CD1c-positive myeloid dendritic cell (primary cell): ENCODE measurements at regions not wholly inside any gene's neighbourhood (a gene's known extent, or its start where the extent isn't known, plus 50 kb on each side); places are given as distances from the start of the nearest gene placed in this dataset.

Source experiments
- DNase-seq: peaks from one replicate; pipeline ENCODE4 v3.0.0-alpha.2; 2016; ENCODE audit errors: extremely low spot score

DNA sequence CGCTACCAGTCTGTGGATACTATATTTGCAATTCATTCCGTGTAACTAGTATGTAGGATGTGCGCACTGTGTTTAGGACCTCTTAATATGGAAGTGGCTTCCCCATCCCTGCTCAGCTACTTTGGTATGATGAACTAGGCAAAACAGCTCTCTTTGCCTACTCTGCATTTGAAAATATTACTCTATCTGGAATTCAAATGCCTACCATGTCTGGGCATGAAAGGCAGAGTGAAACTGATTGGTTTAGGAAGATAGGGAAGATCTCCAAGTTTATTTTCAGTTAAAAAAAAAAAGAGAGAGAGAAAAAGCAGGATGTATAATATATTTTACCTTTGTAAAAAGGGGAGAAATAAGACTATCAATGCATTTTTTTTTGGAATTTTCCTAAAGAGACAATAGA lies 74.1 kb upstream of the ELL2 start:
- no peak for DNase-seq

DNA sequence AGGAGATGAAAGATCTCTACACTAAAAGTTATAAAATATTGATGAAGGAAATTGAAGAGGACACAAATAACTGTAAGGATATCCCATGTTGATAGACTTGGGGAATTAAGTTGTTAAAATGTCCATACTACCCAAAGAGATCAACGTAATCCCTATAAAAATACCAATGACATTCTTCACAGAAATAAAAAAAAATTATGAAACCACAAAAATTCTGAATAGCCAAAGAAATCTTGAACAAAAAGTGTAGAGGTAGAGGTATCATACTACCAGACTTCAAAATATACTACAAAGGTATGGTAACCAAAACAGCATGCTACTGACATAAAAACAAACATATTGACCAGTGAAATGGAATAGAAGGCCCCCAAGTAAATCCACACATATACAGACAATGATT lies 71.5 kb upstream of the ELL2 start:
- no peak for DNase-seq

DNA sequence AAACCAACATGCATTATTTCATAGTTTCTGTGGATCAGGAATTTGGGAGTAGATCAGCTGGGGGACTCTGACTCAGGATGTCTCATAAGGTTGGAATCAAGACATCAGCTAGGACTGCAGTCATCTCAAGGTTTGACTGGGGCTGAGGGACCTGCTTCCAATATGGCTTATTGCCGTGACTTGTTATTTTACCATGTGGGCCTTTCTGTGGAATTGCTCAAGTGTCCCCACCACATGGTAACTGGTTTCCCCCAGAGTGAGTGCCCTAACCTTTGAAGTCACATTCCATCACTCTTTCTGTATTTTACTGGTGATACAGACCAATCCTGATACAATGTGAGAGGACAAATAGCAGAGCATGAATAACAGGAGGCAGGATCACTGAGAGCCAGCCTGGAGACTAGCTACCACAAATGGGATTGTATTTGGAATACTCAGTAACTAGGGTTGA lies 70.2 kb upstream of the ELL2 start:
- no peak for DNase-seq

DNA sequence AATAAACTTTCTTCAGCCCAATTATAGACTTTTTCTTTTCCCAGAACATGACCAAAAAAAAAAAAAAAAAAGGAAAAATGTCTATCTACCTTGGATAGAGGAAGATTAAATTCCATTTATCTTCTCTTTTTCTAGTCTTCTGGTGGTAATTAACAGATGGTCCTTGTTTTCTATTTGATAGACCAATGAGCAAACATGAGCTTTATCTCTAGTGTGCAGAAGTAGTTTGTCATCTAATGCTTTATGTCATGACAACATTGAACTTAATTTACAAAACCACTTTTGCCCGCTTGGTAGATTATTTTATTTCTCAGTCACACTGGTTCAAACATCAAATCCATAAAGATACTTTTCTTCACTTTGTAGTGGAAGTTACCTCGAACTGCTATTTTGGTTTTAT lies 69.5 kb upstream of the ELL2 start:
- DNase-seq: no peak

DNA sequence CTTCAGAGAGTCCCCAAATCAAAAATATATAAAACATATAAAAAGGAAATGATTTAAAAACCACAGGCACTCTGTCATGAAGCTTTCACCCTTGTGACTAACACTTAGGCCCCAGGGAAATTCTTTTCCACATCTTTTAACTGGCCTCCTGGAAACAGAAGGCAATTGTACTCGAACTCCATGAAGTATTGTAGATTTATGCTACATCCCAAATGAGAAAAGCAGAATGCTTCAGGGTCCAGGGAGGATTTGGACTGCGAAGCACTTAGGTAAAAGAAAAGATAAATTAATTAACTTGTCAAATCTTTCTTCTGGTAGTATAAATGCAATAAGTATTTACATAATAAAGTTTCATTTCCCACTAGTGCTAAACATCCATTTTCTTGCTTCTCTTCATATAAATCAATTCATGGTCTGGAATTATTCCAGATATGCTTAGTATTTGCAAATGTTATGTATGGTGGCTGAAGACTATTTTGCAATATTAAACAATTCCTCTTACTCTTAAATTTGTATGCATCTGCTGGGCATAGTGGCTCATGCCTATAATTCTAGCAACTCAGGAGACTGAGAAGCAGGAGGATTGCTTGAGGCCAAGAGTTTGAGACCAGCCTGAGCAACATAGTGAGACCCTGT lies 64.9 kb upstream of the ELL2 start:
- no peak for DNase-seq

DNA sequence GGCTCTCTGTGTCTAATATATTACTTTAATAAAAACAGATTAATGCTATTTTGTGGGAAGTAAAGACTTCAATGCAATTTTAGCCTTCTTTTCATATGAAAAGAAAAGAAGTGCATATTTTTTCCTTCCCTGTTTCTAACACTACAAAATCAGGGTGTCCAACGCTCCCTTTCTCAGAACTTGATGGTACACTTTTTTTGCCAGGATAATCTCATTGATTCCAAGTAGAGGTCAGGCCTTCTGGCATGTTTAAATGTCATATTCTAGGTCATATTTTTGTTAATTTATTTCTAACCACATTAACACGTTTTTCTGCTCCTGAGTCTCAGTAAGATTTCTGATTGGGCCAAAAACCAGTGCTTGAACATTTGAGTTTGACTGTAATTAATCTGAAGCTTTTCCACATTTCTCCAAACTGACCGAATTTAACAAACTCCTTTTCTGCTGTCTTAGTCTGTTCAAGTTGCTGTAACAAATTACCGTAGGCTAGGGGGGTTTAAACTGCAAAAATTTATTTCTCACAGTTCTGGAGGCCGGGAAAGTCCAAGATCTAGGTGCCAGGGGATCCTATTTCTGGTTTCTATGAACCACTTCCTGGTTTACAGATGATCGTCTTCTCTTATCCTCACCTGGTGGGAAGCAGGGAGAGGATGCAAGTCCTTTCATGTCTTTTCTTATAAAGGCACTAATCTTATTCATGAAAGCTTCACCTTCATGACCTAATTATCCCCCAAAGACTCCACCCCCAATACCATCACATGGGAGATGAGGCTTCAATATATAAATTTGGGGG lies 63.2 kb upstream of the ELL2 start:
- no peak for DNase-seq

DNA sequence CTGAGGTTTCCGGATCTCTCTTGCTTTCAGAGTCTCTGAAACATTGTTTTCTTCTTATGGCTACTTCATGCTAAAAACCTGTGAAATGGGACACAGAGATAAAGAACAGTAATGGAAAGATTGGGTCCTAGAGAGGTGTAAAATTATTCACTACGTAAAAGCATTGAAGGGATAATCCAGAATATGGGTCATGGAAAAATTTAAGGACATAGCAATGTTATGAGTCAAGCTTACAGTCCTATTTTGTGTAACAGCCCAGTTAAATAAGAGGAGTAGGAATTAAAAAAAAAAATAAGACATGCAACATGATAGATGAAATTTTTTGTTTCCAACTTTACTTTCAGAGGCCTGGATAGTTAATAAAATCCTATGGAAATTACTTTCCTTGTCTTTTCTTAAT lies 61.9 kb upstream of the ELL2 start:
- no peak for DNase-seq

DNA sequence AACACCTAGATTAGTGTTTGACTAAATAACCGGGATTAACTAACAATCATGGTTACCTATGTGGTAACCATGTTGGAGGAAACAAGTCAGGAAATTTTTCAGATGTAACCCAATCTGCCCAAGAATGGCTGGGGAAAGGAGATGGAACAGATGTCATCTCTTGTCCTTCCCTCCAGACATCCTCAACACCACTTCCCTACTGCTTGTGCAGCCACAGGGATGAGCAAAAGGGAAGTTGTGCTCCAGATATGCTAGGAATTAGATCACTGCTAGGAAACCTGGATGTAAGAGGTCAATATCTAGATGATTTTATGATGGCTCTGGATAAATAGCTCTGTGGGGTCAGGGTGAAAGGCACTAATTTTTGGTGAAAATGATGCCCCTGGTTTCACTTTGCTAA lies 61.3 kb upstream of the ELL2 start:
- DNase-seq: no peak

DNA sequence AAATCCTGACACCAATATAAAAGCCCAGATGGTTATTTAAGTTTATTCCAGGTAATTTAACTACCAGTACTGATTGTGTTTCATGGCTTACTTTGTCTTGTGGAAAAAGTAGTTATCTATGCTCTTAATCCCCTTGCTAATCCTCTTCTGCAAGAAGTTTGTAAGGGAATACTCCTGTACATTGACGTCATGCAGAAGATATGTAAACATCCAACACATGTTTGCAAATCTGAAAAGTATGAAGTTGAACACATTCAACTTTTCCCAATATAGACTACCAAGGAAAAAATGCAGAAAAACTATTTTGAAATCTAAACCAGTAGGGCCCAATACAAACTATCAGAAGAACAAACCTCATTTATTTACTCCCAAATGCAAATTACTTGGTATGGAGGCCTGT lies 56.3 kb upstream of the ELL2 start:
- no peak for DNase-seq

DNA sequence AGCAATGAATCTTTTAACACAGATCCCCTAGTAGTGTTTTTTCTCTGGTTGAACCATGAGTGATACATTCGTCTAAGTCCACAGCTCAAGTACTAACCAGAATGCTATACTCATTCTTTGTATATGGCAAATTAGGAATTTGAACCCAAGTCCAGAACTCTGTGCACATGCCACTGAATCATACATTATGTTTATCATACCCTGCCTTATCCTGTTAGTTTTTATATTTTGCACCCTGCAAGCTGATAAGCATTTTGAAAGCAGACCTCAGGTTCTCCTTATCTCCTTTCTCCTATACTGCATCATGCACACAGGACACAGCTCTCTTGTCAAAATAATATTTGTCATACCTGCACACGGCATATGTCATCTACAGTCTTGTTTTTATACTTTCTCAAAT lies 54.6 kb upstream of the ELL2 start:
- DNase-seq: no peak

DNA sequence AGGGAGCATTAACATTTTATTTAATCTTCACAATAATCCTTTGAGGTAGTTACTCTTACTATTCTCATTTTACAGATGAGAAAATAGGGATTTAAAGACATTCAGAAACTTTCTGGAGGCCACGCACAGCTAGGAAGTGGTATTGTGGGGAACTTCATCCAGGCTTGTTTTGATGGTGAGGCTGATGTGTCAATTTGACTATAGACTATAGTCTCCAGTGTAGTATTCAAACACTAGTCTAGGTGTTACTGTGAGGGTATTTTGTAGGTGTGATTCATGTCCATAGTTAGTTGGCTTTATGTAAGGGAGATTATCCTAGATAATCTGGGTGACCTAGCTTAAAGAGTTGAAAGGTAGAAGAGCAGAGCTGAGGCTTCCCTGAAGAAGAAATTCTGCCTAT lies 54.1 kb upstream of the ELL2 start:
- no peak for DNase-seq

DNA sequence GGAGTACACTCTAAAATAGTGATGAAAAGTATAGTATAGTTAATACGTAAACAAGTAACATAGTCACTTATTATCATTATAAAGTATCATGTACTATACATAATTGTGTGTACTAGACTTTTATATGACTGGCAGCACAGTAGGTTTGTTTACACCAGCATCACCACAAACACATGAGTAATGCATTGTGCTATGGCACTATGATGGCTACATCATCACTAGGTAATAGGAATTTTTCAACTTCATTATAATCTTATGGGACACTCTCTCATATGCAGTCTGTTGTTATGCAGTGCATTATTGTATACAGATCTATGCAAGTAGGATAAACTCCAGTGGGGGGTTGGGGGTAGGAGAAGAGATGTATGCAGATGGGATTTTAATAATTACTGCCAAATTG lies 52.7 kb upstream of the ELL2 start:
- no peak for DNase-seq

DNA sequence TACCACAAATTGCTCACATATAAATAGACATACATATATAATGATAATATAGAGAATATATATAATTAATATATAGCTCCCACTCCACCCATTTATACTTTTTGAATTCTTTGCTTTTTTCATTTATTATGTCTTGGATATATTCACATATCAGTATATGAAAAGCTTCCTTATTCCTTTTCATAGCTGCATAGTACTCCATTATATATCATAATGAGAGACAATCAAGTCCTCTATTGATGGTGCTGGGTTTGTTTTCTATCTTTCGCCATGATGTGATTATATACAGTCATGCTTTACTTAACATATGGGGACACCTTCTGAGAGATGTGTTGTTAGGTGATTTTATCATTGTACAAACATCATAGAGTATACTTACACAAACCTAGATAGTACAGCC lies 51.6 kb upstream of the ELL2 start:
- no peak for DNase-seq

DNA sequence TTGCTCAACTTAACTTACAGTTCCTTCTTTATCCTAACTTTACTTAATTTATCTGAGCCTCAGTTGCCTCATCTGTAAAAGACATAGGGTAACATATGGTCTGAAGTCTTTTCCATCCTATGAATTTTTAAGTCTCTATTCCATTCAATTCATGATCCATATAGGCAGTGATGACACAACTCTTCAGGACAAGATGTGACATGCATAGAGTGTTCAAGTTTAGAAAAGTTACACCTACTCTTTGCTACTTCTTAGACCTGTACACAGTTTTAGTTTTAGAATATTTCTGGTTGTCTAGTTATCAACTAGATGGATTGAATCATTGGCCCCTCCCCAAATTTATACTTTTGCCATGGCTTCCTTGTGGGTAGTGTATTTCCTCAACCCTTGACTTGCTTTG lies 50.7 kb upstream of the ELL2 start:
- DNase-seq: no peak
